Cardiac fibroblast (primary cell): ENCODE measurements at regions not wholly inside any gene's neighbourhood (a gene's known extent, or its start where the extent isn't known, plus 50 kb on each side); places are given as distances from the start of the nearest gene placed in this dataset.
"Not testable (repeated sequence)": the region's sequence is repeated elsewhere in the genome, so short reads cannot be mapped to it uniquely, and the experiment has no call there.

ENCODE experiments used
- DNase-seq, 2 donors: peaks; one replicate each; pipeline versions ENCODE4 v3.0.0 to v3.0.0-alpha.2; 2010; ENCODE audit warnings: low read depth in 2 of 2
- H3K4me3 ChIP-seq, 2 donors: replicated peaks in 1 of 2; 1 replicate in 1 of 2; 2 replicates in 1 of 2; pipeline ENCODE4 v1.5.1; 2011; ENCODE audit warnings: low read depth in 2 of 2, low read length in 2 of 2, mild to moderate bottlenecking in 2 of 2, moderate library complexity in 1 of 2
- CTCF ChIP-seq: IDR thresholded peaks from one replicate; pipeline ENCODE4 v1.5.1; 2011; ENCODE audit warnings: low read depth, mild to moderate bottlenecking, low read length, inconsistent platforms

GRCh38 chr13:107941345-107942029, 273.8 kb downstream of the LIG4 start:
- no peak for TF ChIP-seq CTCF
- no peak for DNase-seq
- no peak overlapping the region for H3K4me3 ChIP-seq

GRCh38 chr13:107937848-107938247, 277.5 kb downstream of the LIG4 start:
- no peak for DNase-seq
- no peak overlapping the region for H3K4me3 ChIP-seq
- no peak for TF ChIP-seq CTCF

- no peak for TF ChIP-seq CTCF
Observed at GRCh38 chr13:107931056-107931455, 284.3 kb downstream of the LIG4 start.

GRCh38 chr13:107928762-107929161, 286.6 kb downstream of the LIG4 start:
- no peak for TF ChIP-seq CTCF
- no peak for DNase-seq
- H3K4me3 ChIP-seq = no peak overlapping the region

More at GRCh38 chr13:107931056-107931455, 284.3 kb downstream of the LIG4 start:
- H3K4me3 ChIP-seq = no peak overlapping the region
- no peak for DNase-seq

- no peak for TF ChIP-seq CTCF
- H3K4me3 ChIP-seq = no peak overlapping the region
- DNase-seq = no peak
Observed at GRCh38 chr13:107927557-107927956, 287.8 kb downstream of the LIG4 start.

GRCh38 chr13:107926515-107926914, 288.8 kb downstream of the LIG4 start:
- H3K4me3 ChIP-seq, DNase-seq: not testable (repeated sequence)

GRCh38 chr13:107916902-107917301, 298.4 kb downstream of the LIG4 start:
- not testable (repeated sequence) for H3K4me3 ChIP-seq, DNase-seq

GRCh38 chr13:107912745-107913144, 302.6 kb downstream of the LIG4 start:
- TF ChIP-seq CTCF = no peak
- no peak for DNase-seq
- H3K4me3 ChIP-seq = no peak overlapping the region
